ENCODE measurements at regions not wholly inside any gene's neighbourhood (a gene's known extent, or its start where the extent isn't known, plus 50 kb on each side); places are given as distances from the start of the nearest gene placed in this dataset.

DNA sequence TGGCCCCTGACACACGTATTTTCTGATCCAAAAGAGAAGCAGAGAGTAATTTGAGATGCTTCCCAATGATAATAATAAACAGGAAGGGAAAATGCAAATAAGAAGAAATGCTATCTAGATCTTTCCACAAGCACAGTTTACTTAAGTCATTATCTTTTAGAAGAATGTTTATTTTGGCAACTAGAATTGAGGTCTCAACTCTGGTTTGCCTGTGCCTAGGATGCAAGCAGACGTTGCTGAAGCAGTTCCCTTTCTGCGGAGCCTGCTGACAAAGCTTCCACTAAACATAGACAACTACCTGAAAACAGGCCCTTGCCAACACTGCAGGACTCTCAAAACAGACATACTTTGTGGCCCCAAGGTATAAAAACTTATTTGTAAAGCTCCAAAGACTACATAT lies 315.8 kb upstream of the POM121L12 start:
- H3K36me3 Mint-ChIP-seq (ENCODE audit: low read depth) = no peaks in the 10 kb centered on the region
- H3K9me3 Mint-ChIP-seq (ENCODE audit: insufficient read depth) = peaks cover 10% of the 10 kb centered on the region
- no peak overlapping the region for H3K27ac Mint-ChIP-seq
- no peaks in the 10 kb centered on the region for H3K27me3 Mint-ChIP-seq (ENCODE audit: low read depth)
- DNase-seq (no peak), ATAC-seq (no peak)
- H3K4me1 Mint-ChIP-seq (ENCODE audit: low read depth) = no peaks in the 10 kb centered on the region
- POLR2A ChIA-PET = no interaction called here
- no peak overlapping the region for H3K4me3 Mint-ChIP-seq
- CTCF ChIA-PET = interaction anchor here (0.6 kb wide), 1 partner anchor 939 kb away, joined by 3 read pairs; no protein-coding TSS in a partner anchor

DNA sequence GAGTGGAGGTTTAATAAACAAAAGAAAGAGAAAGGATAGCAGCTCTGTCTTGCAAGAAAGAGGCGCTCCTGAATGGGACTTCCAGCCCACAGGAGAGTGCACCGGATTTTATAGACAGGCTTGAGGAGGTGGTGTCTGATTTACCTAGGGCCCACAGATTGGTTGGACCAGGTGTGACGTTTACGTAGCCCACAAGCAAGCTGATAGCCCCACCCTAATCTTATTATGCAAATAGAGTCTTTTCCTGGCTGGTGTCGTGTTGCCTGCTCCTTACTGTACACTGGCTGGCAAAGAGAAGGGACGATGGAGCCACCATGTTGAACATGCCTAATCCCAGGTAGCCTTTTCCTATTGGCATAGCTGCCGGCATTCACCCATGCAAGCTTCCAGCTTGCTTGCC lies 319.7 kb upstream of the POM121L12 start:
- Mint-ChIP-seq H3K9me3 (ENCODE audit: insufficient read depth) (peaks cover 19% of the 10 kb centered on the region), H3K27ac (no peak overlapping the region), H3K4me1 (ENCODE audit: low read depth) (no peaks in the 10 kb centered on the region), H3K4me3 (no peak overlapping the region), H3K27me3 (ENCODE audit: low read depth) (no peaks in the 10 kb centered on the region), H3K36me3 (ENCODE audit: low read depth) (no peaks in the 10 kb centered on the region)
- DNase-seq = no peak
- POLR2A ChIA-PET = no interaction called here
- ATAC-seq = no peak
- CTCF ChIA-PET = no interaction called here

DNA sequence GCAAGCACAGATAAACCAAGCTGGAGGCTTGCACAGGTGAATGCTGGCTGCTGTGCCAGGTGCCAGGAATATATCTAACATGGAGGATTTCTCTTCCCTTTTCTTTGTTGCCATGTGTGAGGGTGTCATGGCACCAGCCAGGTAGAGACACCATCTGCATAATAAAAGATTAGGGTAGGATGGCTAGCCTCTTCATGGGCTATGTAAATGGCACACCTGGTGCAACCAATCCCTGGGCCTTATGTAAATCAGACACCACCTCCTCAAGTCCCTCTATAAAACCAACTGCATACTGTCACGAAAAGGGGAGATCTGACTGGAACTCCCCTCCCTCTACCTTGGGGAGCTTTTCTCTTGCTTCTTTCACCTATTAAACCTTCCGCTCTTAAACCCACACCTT lies 322.5 kb upstream of the POM121L12 start:
- no peaks in the 10 kb centered on the region for H3K27me3 Mint-ChIP-seq (ENCODE audit: low read depth)
- H3K4me3 Mint-ChIP-seq = no peak overlapping the region
- CTCF ChIA-PET = no interaction called here
- ATAC-seq = no peak
- H3K4me1 Mint-ChIP-seq (ENCODE audit: low read depth) = no peaks in the 10 kb centered on the region
- H3K9me3 Mint-ChIP-seq (ENCODE audit: insufficient read depth) = peaks cover 13% of the 10 kb centered on the region
- POLR2A ChIA-PET = no interaction called here
- no peak for DNase-seq
- no peaks in the 10 kb centered on the region for H3K36me3 Mint-ChIP-seq (ENCODE audit: low read depth)
- H3K27ac Mint-ChIP-seq = no peak overlapping the region

DNA sequence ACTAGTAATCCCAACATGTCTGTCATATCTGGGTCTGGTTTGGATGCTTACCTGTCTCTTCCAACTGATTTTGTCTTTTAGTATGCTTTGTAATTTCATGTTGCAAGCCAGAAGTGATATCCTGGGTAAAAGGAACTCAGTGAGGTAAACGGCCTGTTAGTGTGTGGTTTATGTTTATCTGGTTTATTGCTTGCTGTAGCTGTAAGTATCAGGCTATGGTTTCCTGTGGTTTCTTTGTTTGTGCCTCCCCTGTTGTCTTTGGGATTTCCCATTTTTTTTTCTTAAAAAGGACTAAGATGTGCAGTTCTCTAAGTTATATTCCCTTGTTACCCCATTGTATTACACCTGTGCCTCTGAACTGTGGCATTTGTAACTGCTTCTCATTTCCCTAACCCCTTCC lies 323.5 kb upstream of the POM121L12 start:
- ChIA-PET POLR2A (no interaction called here), CTCF (no interaction called here)
- Mint-ChIP-seq H3K4me3 (no peak overlapping the region), H3K36me3 (ENCODE audit: low read depth) (no peaks in the 10 kb centered on the region), H3K27me3 (ENCODE audit: low read depth) (no peaks in the 10 kb centered on the region), H3K27ac (no peak overlapping the region), H3K9me3 (ENCODE audit: insufficient read depth) (peaks cover 9% of the 10 kb centered on the region), H3K4me1 (ENCODE audit: low read depth) (no peaks in the 10 kb centered on the region)
- DNase-seq = no peak
- ATAC-seq = no peak

DNA sequence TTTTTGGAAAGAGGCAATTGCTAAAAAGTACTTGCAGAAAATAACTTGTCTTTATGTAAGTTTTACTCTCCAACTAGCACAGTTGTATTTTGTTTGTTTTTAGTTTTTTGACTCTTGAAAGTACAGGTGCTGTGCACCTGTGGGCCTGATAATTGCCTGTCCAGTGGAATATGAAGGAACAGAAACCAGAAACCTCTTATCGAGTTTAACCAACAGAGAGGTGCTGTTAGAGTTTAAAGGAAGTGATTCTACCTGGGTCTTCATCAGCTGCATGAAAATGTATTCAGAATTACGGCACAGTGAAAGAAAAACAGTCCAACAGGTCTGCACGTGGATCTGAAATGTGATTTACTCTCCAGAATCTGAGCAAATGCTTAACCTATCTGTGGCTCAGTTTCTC lies 326.6 kb upstream of the POM121L12 start:
- H3K27me3 Mint-ChIP-seq (ENCODE audit: low read depth) = no peaks in the 10 kb centered on the region
- POLR2A ChIA-PET = no interaction called here
- no peak for ATAC-seq

DNA sequence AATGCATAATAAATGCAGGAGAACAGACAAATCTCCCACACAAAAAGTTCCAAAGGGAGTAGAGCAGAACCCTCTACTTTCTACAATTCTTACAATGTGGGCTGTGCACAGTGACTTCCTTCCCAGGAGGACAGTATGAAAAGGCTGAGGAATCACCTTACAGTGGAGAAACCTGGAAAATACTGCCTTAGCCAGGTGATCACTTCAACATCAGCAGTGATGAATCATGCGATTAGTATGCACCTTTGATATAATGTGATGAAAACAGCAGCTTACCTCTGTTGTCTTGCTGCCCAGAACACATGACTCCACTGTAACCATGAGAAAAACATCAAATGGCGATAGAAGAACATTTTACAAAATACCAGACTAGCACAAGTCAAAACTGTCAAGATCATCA lies 329.7 kb upstream of the POM121L12 start:
- H3K4me1 Mint-ChIP-seq (ENCODE audit: low read depth) = no peaks in the 10 kb centered on the region
- POLR2A ChIA-PET = no interaction called here
- CTCF ChIA-PET = no interaction called here
- H3K27ac Mint-ChIP-seq = no peak overlapping the region
- ATAC-seq = no peak
- H3K36me3 Mint-ChIP-seq (ENCODE audit: low read depth) = no peaks in the 10 kb centered on the region
- DNase-seq = no peak
- H3K4me3 Mint-ChIP-seq = no peak overlapping the region
- no peaks in the 10 kb centered on the region for H3K9me3 Mint-ChIP-seq (ENCODE audit: insufficient read depth)
- no peaks in the 10 kb centered on the region for H3K27me3 Mint-ChIP-seq (ENCODE audit: low read depth)

More for the DNA sequence above, 326.6 kb upstream of the POM121L12 start:
- peaks cover 6% of the 10 kb centered on the region for H3K9me3 Mint-ChIP-seq (ENCODE audit: insufficient read depth)
- H3K4me3 Mint-ChIP-seq = no peak overlapping the region
- no peak overlapping the region for H3K27ac Mint-ChIP-seq
- DNase-seq = no peak
- no peaks in the 10 kb centered on the region for H3K4me1 Mint-ChIP-seq (ENCODE audit: low read depth)
- H3K36me3 Mint-ChIP-seq (ENCODE audit: low read depth) = no peaks in the 10 kb centered on the region
- CTCF ChIA-PET = no interaction called here

DNA sequence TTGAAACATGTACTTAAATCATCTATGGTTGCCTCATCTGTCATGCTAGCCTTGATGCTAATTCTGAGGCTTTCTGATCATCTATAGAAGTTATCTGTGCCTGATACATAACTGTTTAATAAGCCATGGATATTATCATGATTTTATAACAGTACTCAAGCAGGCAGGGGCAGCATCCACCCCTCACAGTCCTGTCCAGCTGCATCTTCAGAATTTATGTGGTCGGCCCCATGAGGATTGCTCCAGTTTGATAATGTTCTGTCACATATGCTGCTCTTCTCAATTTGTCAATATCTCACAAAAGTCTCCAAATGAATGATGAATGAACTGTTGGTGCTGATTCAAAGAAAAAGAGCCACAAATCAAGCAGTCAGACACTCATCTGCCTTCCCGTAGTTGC lies 335.1 kb upstream of the POM121L12 start:
- H3K9me3 Mint-ChIP-seq (ENCODE audit: insufficient read depth) = peaks cover 3% of the 10 kb centered on the region
- H3K36me3 Mint-ChIP-seq (ENCODE audit: low read depth) = no peaks in the 10 kb centered on the region
- ChIA-PET CTCF (no interaction called here), POLR2A (no interaction called here)
- no peak overlapping the region for H3K4me3 Mint-ChIP-seq
- H3K27me3 Mint-ChIP-seq (ENCODE audit: low read depth) = no peaks in the 10 kb centered on the region
- DNase-seq (no peak), ATAC-seq (no peak)
- no peak overlapping the region for H3K27ac Mint-ChIP-seq
- no peaks in the 10 kb centered on the region for H3K4me1 Mint-ChIP-seq (ENCODE audit: low read depth)

DNA sequence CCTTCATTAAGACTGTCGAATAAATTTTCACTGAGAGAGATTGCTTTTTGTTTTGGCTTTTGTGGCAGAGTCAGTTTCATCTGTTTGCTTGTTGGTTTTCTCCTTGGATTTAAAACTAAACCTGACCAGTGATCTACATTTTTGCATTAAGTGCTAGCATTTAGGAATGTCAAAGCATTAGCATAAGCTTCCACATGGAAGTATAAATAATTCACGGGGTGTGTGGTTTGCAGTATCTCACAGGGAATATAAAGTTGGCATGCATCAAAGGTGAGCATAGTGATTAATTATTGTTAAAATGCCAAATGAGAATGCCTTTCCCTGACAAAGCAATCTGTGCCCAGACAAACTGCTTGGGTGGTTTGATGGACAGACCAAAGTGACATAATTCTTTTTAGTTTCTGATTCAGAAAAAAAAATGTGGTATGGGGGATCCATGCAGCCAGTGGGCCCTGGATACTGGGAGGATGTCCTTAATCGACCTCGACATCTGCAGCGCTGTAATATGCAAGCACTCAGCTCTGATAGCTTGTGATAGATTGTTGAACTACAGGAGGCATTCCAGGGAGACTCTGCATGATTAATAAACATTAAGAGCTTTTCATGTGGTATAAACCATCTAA lies 339.3 kb upstream of the POM121L12 start:
- no peaks in the 10 kb centered on the region for H3K4me1 Mint-ChIP-seq (ENCODE audit: low read depth)
- H3K36me3 Mint-ChIP-seq (ENCODE audit: low read depth) = no peaks in the 10 kb centered on the region
- ATAC-seq = no peak
- CTCF ChIA-PET = no interaction called here
- H3K9me3 Mint-ChIP-seq (ENCODE audit: insufficient read depth) = peaks cover 3% of the 10 kb centered on the region
- no peak overlapping the region for H3K4me3 Mint-ChIP-seq
- POLR2A ChIA-PET = no interaction called here
- H3K27ac Mint-ChIP-seq = no peak overlapping the region
- DNase-seq = no peak
- no peaks in the 10 kb centered on the region for H3K27me3 Mint-ChIP-seq (ENCODE audit: low read depth)

DNA sequence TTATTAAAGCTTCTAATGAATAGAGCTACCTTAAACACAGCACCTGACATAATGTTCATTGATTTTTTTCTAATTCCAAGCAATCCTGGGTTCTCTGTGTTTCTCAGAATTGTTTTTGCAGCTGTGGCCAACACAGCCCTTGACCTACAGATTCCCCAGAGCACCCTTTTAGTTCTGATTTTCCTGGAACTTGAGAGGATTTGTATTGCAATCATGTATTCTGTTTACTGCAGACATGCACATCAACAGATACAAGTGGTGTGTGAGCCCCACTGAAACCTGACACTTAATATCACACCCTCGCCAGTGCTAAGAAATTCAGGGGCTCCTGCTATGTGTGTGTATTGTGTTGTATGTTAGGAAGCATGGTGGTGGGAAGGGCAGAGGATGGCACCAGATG lies 344.2 kb upstream of the POM121L12 start:
- H3K36me3 Mint-ChIP-seq (ENCODE audit: low read depth) = no peaks in the 10 kb centered on the region
- no peak overlapping the region for H3K27ac Mint-ChIP-seq
- no peaks in the 10 kb centered on the region for H3K4me1 Mint-ChIP-seq (ENCODE audit: low read depth)
- H3K9me3 Mint-ChIP-seq (ENCODE audit: insufficient read depth) = peaks cover 8% of the 10 kb centered on the region
- POLR2A ChIA-PET = no interaction called here
- no peak for ATAC-seq
- no peak overlapping the region for H3K4me3 Mint-ChIP-seq
- H3K27me3 Mint-ChIP-seq (ENCODE audit: low read depth) = no peaks in the 10 kb centered on the region
- no peak for DNase-seq
- CTCF ChIA-PET = no interaction called here

DNA sequence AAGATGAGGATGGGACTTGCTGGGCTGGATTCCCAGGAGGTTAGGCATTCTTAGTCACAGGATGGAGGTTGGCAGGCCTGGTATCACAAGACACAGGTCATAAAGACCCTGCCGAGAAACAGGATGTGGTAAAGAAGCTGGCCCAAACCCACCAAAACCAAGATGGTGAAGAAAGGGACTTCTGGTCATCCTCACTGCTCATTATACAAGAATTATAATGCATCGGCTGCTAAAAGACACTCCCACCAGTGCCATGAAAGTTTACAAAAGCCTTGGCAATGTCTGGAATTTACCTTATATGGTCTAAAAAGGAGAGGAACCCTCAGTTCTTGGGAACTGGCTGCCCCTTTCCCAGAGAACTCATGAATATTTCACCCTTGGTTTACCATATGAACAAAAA lies 345.5 kb upstream of the POM121L12 start:
- POLR2A ChIA-PET = no interaction called here
- H3K27me3 Mint-ChIP-seq (ENCODE audit: low read depth) = no peaks in the 10 kb centered on the region
- no peaks in the 10 kb centered on the region for H3K4me1 Mint-ChIP-seq (ENCODE audit: low read depth)
- no peaks in the 10 kb centered on the region for H3K36me3 Mint-ChIP-seq (ENCODE audit: low read depth)
- no peak overlapping the region for H3K27ac Mint-ChIP-seq
- CTCF ChIA-PET = no interaction called here
- H3K4me3 Mint-ChIP-seq = no peak overlapping the region
- ATAC-seq = no peak
- peaks cover 8% of the 10 kb centered on the region for H3K9me3 Mint-ChIP-seq (ENCODE audit: insufficient read depth)
- DNase-seq = no peak

DNA sequence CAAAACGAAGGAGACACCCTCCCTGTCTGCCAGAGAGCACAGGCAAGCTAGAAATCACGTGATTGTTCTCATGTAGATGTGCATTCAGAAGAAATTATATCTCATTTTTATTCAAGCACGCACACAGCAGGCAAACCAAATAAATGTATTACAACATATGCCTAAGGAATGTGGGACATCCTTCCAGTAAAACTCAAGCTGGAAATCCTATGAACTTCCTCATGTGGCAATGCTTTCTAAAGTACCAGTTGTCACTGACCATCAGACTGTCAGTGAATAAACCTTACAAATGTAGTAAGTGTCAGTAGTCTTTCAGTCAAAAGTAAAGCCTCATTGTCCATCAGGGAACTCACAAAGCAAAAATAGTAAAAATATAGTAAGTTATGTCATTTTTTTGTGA lies 350.1 kb upstream of the POM121L12 start:
- H3K4me1 Mint-ChIP-seq (ENCODE audit: low read depth) = no peaks in the 10 kb centered on the region
- no peak overlapping the region for H3K27ac Mint-ChIP-seq
- ChIA-PET POLR2A (no interaction called here), CTCF (no interaction called here)
- ATAC-seq (no peak), DNase-seq (no peak)
- no peak overlapping the region for H3K4me3 Mint-ChIP-seq
- H3K27me3 Mint-ChIP-seq (ENCODE audit: low read depth) = no peaks in the 10 kb centered on the region
- peaks cover 13% of the 10 kb centered on the region for H3K9me3 Mint-ChIP-seq (ENCODE audit: insufficient read depth)
- H3K36me3 Mint-ChIP-seq (ENCODE audit: low read depth) = no peaks in the 10 kb centered on the region

DNA sequence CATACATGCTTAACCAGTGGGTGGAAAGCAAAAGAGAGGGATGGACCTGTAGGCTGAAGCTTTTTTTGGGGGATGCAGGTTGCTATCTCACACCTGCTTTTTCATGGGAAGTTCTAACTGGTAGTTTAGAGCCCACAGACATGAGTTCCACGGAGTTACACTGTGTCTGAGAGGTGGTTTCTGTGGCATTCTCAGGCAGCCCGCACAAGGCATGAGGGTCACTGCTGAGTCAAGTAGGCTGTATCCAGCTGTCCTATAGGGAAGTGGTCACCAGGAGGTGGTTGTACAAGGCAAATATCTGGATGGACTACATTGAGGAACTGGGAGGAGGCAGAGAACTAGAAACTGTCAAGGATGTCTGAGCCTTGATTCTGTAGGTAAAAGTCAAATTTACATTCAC lies 351.0 kb upstream of the POM121L12 start:
- ChIA-PET CTCF (no interaction called here), POLR2A (no interaction called here)
- DNase-seq (no peak), ATAC-seq (no peak)
- Mint-ChIP-seq H3K4me3 (no peak overlapping the region), H3K27ac (no peak overlapping the region), H3K27me3 (ENCODE audit: low read depth) (no peaks in the 10 kb centered on the region), H3K4me1 (ENCODE audit: low read depth) (no peaks in the 10 kb centered on the region), H3K9me3 (ENCODE audit: insufficient read depth) (peaks cover 14% of the 10 kb centered on the region), H3K36me3 (ENCODE audit: low read depth) (no peaks in the 10 kb centered on the region)

DNA sequence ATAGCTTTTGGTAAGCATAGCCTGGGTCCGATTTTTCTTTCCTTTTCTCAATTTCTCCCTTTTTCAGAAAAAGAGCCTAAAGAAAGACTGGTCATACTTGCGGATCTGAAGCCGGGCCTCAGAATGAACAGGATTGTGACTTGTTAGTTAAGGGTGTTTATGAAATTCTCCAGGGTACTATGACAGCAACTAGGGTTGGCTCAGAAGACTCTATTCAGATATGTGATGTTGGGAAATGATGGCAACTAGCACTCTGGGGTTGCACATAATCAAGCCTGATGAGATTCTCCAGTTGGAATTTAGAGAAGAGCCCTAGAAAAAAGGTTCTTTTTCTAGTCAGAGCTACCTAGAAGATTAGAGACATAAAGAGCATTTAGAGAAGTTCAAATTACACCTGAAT lies 352.4 kb upstream of the POM121L12 start:
- CTCF ChIA-PET = no interaction called here
- DNase-seq (no peak), ATAC-seq (no peak)
- Mint-ChIP-seq H3K4me1 (ENCODE audit: low read depth) (no peaks in the 10 kb centered on the region), H3K4me3 (no peak overlapping the region), H3K9me3 (ENCODE audit: insufficient read depth) (peaks cover 14% of the 10 kb centered on the region), H3K27ac (no peak overlapping the region), H3K27me3 (ENCODE audit: low read depth) (no peaks in the 10 kb centered on the region), H3K36me3 (ENCODE audit: low read depth) (no peaks in the 10 kb centered on the region)
- POLR2A ChIA-PET = no interaction called here

All from activated CD8-positive, alpha-beta T cell treated with anti-CD3 and anti-CD28 coated beads, Interleukin-2, amount 10 ng/mL, durations not matched to agents 7 days and 5 days (primary cell).